Lower lobe of right lung (tissue), 2 donors: ENCODE measurements at regions not wholly inside any gene's neighbourhood (a gene's known extent, or its start where the extent isn't known, plus 50 kb on each side); places are given as distances from the start of the nearest gene placed in this dataset.

Experiments used
- ATAC-seq, 2 donors: fragments of 200-7000 bp; cut with Tn5 transposase; one replicate each; pipeline ENCODE4 v1.9.1; 2020 to 2022; ENCODE audit warnings: mild to moderate bottlenecking in 2 of 2, moderate library complexity in 2 of 2
- DNase-seq: peaks from one replicate; pipeline ENCODE4 v3.0.0-alpha.2; 2020
- H3K27ac ChIP-seq: fragments of 200-600 bp; one replicate; pipeline ENCODE4 v1.8.0; 2022
- H3K27me3 ChIP-seq: fragments of 200-600 bp; one replicate; pipeline ENCODE4 v1.8.0; 2022; ENCODE audit warnings: low read depth
- H3K36me3 ChIP-seq: fragments of 200-600 bp; one replicate; pipeline ENCODE4 v1.8.0; 2022; ENCODE audit warnings: mild to moderate bottlenecking
- H3K4me1 ChIP-seq: fragments of 200-600 bp; one replicate; pipeline ENCODE4 v1.8.0; 2022
- H3K4me3 ChIP-seq: fragments of 200-600 bp; one replicate; pipeline ENCODE4 v1.8.0; 2022; ENCODE audit warnings: mild to moderate bottlenecking
- H3K9me3 ChIP-seq: fragments of 200-600 bp; one replicate; pipeline ENCODE4 v1.8.0; 2022
- CTCF ChIP-seq: fragments of 200-600 bp; IDR thresholded peaks from one replicate; pipeline ENCODE4 v1.8.0; 2022; ENCODE audit warnings: antibody characterized with exemption, mild to moderate bottlenecking
- intact Hi-C: fragments of 100-400 bp; cut with DNase I; formaldehyde crosslinking; loops from one replicate; pipeline ENCODE4 v1.11.0; 2022
- donor health status: DM: no; HTN: yes; CAD: no; lungs with severe emphysema.

- H3K9me3 ChIP-seq: no peaks in the 10 kb centered on the region
- no peaks in the 10 kb centered on the region for H3K36me3 ChIP-seq
- intact Hi-C loops: no loop called here
- no peaks in the 10 kb centered on the region for H3K27me3 ChIP-seq
- DNase-seq (no peak), ATAC-seq (no peak)
- TF ChIP-seq CTCF: no peak
- H3K4me3 ChIP-seq: no peak overlapping the region
- H3K4me1 ChIP-seq: no peaks in the 10 kb centered on the region
- no peak overlapping the region for H3K27ac ChIP-seq
Measured at GRCh38 chr20:20896606-20897005, 184.2 kb upstream of the RALGAPA2 start.

GRCh38 chr20:20895537-20895936 lies 183.1 kb upstream of the RALGAPA2 start:
- Histone ChIP-seq H3K4me3 (no peak overlapping the region), H3K9me3 (no peaks in the 10 kb centered on the region), H3K27me3 (peaks cover 6% of the 10 kb centered on the region), H3K4me1 (no peaks in the 10 kb centered on the region), H3K27ac (no peak overlapping the region), H3K36me3 (no peaks in the 10 kb centered on the region)
- ATAC-seq (no peak), DNase-seq (no peak)
- intact Hi-C loops: no loop called here
- TF ChIP-seq CTCF: no peak

GRCh38 chr20:20894753-20895152 lies 182.3 kb upstream of the RALGAPA2 start:
- intact Hi-C loops: no loop called here
- Histone ChIP-seq H3K27ac (no peak overlapping the region), H3K4me1 (no peaks in the 10 kb centered on the region), H3K36me3 (no peaks in the 10 kb centered on the region), H3K9me3 (no peaks in the 10 kb centered on the region), H3K27me3 (peaks cover 7% of the 10 kb centered on the region), H3K4me3 (no peak overlapping the region)
- no peak for ATAC-seq
- no peak for DNase-seq
- TF ChIP-seq CTCF: no peak

- ATAC-seq (peak in 1 of 2 donors; percentile 34), DNase-seq (no peak)
- TF ChIP-seq CTCF: no peak
- no peaks in the 10 kb centered on the region for H3K9me3 ChIP-seq
- no peak overlapping the region for H3K27ac ChIP-seq
- H3K27me3 ChIP-seq: peaks cover 7% of the 10 kb centered on the region
- no peak overlapping the region for H3K4me3 ChIP-seq
- no peaks in the 10 kb centered on the region for H3K36me3 ChIP-seq
- no peaks in the 10 kb centered on the region for H3K4me1 ChIP-seq
- intact Hi-C loops: no loop called here
Measured at GRCh38 chr20:20894280-20894679, 181.8 kb upstream of the RALGAPA2 start.

- no peak for ATAC-seq
- intact Hi-C loops: no loop called here
- Histone ChIP-seq H3K27ac (no peak overlapping the region), H3K4me1 (no peaks in the 10 kb centered on the region), H3K36me3 (no peaks in the 10 kb centered on the region), H3K4me3 (no peak overlapping the region), H3K27me3 (peaks cover 15% of the 10 kb centered on the region), H3K9me3 (no peaks in the 10 kb centered on the region)
- no peak for DNase-seq
- no peak for TF ChIP-seq CTCF
Measured at GRCh38 chr20:20892328-20892727, 179.9 kb upstream of the RALGAPA2 start.

GRCh38 chr20:20890751-20891150 lies 178.3 kb upstream of the RALGAPA2 start:
- Histone ChIP-seq H3K27ac (no peak overlapping the region), H3K4me1 (no peaks in the 10 kb centered on the region), H3K36me3 (no peaks in the 10 kb centered on the region), H3K9me3 (no peaks in the 10 kb centered on the region), H3K4me3 (no peak overlapping the region), H3K27me3 (peaks cover 15% of the 10 kb centered on the region)
- no peak for TF ChIP-seq CTCF
- ATAC-seq: no peak
- no peak for DNase-seq
- intact Hi-C loops: no loop called here
